ENCODE measurements at regions not wholly inside any gene's neighbourhood (a gene's known extent, or its start where the extent isn't known, plus 50 kb on each side); places are given as distances from the start of the nearest gene placed in this dataset.

DNA sequence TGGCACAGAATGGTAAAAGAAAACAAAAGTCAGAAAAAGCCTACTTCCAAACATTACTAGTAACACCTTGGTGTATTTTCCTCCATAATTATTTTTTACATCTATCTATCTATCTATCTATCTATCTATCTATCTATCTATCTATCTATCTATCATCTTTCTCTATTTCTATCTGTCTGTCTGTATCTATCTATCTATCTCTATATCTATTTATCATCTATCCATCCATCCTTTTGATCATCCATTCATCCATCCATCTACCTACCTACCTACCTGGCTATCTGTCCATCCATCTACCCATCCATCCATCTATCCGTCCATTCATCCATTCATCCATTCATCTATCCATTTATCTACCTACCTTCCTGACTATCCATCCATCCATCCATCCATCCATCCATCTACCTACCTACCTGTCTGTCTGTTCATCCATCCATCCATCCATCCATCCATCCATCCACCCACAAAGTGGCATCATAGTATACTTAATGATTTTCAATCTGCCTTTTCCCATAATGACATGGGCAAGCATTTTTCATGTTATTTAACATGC is 121.9 kb upstream of the NEK6 start:
- H3K9me1 ChIP-seq (ENCODE audit: control insufficient read depth, extremely low read depth, insufficient read depth, low read length) = no peaks in the 10 kb centered on the region
- TF ChIP-seq, protein P1, sequence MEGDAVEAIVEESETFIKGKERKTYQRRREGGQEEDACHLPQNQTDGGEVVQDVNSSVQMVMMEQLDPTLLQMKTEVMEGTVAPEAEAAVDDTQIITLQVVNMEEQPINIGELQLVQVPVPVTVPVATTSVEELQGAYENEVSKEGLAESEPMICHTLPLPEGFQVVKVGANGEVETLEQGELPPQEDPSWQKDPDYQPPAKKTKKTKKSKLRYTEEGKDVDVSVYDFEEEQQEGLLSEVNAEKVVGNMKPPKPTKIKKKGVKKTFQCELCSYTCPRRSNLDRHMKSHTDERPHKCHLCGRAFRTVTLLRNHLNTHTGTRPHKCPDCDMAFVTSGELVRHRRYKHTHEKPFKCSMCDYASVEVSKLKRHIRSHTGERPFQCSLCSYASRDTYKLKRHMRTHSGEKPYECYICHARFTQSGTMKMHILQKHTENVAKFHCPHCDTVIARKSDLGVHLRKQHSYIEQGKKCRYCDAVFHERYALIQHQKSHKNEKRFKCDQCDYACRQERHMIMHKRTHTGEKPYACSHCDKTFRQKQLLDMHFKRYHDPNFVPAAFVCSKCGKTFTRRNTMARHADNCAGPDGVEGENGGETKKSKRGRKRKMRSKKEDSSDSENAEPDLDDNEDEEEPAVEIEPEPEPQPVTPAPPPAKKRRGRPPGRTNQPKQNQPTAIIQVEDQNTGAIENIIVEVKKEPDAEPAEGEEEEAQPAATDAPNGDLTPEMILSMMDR (optimal IDR thresholded peaks at IDR 0.05 in 1 of 3, IDR thresholded peaks at IDR 0.05 in 1 of 3, conservative IDR thresholded peaks at IDR 0.05 in 1 of 3; ENCODE audit: extremely low read depth in 1 of 3, insufficient read depth in 2 of 3, low read length in 3 of 3) = no peak
- TF ChIP-seq EZH2 (IDR thresholded peaks at IDR 0.05; ENCODE audit: low read length) = no peak
- DNase-seq (ENCODE audit: low read depth, low spot score) = no peak
- peaks cover 6% of the 10 kb centered on the region for H3K27me3 ChIP-seq (ENCODE audit: control insufficient read depth, extremely low read depth, insufficient read depth, low read length)
- no peak overlapping the region for H2AFZ ChIP-seq (ENCODE audit: control insufficient read depth, low read length)
- no peak for FAIRE-seq
- no peak overlapping the region for H3K4me3 ChIP-seq (ENCODE audit: control insufficient read depth in 2 of 3, extremely low read depth in 1 of 3, insufficient read depth in 2 of 3, low read depth in 1 of 3, low read length in 3 of 3)
- H3K9ac ChIP-seq (ENCODE audit: control insufficient read depth, extremely low read depth, insufficient read depth, low read length) = no peak overlapping the region
- H3K79me2 ChIP-seq (ENCODE audit: control insufficient read depth, insufficient read depth, low read length) = no peaks in the 10 kb centered on the region
- H3K9me3 ChIP-seq (ENCODE audit: control insufficient read depth, low read depth, low read length) = no peaks in the 10 kb centered on the region
- H4K20me1 ChIP-seq (ENCODE audit: control insufficient read depth, extremely low read depth, insufficient read depth, low read length) = no peaks in the 10 kb centered on the region
- H3K4me2 ChIP-seq (ENCODE audit: control insufficient read depth, extremely low read depth, insufficient read depth, low read depth, low read length) = no peak overlapping the region
- H3K4me1 ChIP-seq (ENCODE audit: control insufficient read depth, extremely low read depth, insufficient read depth, low read length) = no peaks in the 10 kb centered on the region
- H3K27ac ChIP-seq (ENCODE audit: control insufficient read depth, insufficient read depth, low read length) = no peak overlapping the region
- no peaks in the 10 kb centered on the region for H3K36me3 ChIP-seq (ENCODE audit: control insufficient read depth in 2 of 2, extremely low read depth in 1 of 2, insufficient read depth in 2 of 2, low read length in 2 of 2)
- dilution Hi-C loops (cut with MboI; ENCODE audit: extremely low pct_ligation_motif_present, low sequenced_read_pairs) = no loop called here

DNA sequence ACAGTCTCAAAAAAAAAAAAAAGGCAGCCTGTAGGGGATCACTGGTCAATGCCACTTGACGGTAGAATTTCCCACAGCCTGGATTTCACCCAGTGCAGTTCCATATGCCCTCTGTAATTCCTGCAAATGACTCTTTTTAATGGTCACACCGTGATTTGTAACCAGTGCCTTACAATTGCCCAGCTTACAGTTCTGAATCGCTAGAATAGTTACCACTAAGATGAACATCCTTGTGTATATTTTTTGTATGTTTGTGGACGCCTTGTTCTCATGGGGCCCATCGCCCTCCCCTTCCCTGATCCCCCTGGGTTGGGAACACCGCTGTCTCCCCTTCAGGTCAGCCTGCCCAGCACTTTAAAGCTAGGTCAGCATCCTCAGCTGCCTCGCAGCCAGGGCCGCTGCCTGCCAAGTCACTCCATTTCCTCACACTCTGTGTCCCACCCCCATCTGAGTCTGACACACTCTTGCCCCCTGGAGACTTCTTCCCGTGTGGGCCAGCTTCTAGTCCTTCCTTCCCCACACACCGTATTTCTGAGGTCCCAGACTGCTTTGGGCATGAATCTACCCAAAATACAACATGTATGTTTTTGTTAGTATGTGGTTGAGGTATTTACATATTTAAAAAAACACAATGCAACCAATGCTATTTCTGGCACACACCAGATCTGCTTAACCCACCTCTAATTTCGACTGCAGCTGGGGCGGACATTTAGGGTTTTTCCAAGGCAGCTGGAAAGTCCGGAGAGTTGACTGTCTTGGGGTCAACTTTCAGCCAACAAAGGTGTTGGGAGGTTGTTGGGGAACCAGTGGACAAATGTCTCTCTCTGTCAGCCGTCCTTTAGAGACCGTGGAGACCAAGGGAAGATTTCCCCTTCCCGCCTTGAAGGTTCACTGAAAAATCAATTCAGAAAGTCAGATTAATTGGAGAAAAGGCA is 120.5 kb upstream of the NEK6 start:
- Histone ChIP-seq H3K4me3 (ENCODE audit: control insufficient read depth in 2 of 3, extremely low read depth in 1 of 3, insufficient read depth in 2 of 3, low read depth in 1 of 3, low read length in 3 of 3) (no peak overlapping the region), H3K4me1 (ENCODE audit: control insufficient read depth, extremely low read depth, insufficient read depth, low read length) (no peaks in the 10 kb centered on the region), H2AFZ (ENCODE audit: control insufficient read depth, low read length) (no peak overlapping the region), H3K27ac (ENCODE audit: control insufficient read depth, insufficient read depth, low read length) (no peak overlapping the region), H3K27me3 (ENCODE audit: control insufficient read depth, extremely low read depth, insufficient read depth, low read length) (peaks cover 6% of the 10 kb centered on the region), H3K4me2 (ENCODE audit: control insufficient read depth, extremely low read depth, insufficient read depth, low read depth, low read length) (no peak overlapping the region), H3K9ac (ENCODE audit: control insufficient read depth, extremely low read depth, insufficient read depth, low read length) (no peak overlapping the region), H4K20me1 (ENCODE audit: control insufficient read depth, extremely low read depth, insufficient read depth, low read length) (no peaks in the 10 kb centered on the region), H3K36me3 (ENCODE audit: control insufficient read depth in 2 of 2, extremely low read depth in 1 of 2, insufficient read depth in 2 of 2, low read length in 2 of 2) (no peaks in the 10 kb centered on the region), H3K79me2 (ENCODE audit: control insufficient read depth, insufficient read depth, low read length) (no peaks in the 10 kb centered on the region), H3K9me3 (ENCODE audit: control insufficient read depth, low read depth, low read length) (no peaks in the 10 kb centered on the region), H3K9me1 (ENCODE audit: control insufficient read depth, extremely low read depth, insufficient read depth, low read length) (no peaks in the 10 kb centered on the region)
- dilution Hi-C loops (cut with MboI; ENCODE audit: extremely low pct_ligation_motif_present, low sequenced_read_pairs) = no loop called here
- no peak for TF ChIP-seq EZH2 (IDR thresholded peaks at IDR 0.05; ENCODE audit: low read length)
- TF ChIP-seq, protein P1 (optimal IDR thresholded peaks at IDR 0.05 in 1 of 3, IDR thresholded peaks at IDR 0.05 in 1 of 3, conservative IDR thresholded peaks at IDR 0.05 in 1 of 3; ENCODE audit: extremely low read depth in 1 of 3, insufficient read depth in 2 of 3, low read length in 3 of 3) = no peak
- DNase-seq (ENCODE audit: low read depth, low spot score) = no peak
- no peak for FAIRE-seq

Data from keratinocyte (primary cell).